Left lung (tissue), 4 donors: ENCODE measurements at regions not wholly inside any gene's neighbourhood (a gene's known extent, or its start where the extent isn't known, plus 50 kb on each side); places are given as distances from the start of the nearest gene placed in this dataset.

Experiments used
- ATAC-seq: fragments of 200-7000 bp; cut with Tn5 transposase; one replicate; pipeline ENCODE4 v1.9.1; 2020; ENCODE audit warnings: moderate library complexity
- DNase-seq, 4 donors: peaks; one replicate each; pipeline ENCODE4 v3.0.0-alpha.2; 2013 to 2020
- H3K27ac ChIP-seq, 2 donors: fragments of 200-600 bp; sonication (generic) in 1 of 2; one replicate each; pipeline versions ENCODE4 v1.5.0 to v1.8.0; 2020 to 2021
- H3K27me3 ChIP-seq, 2 donors: fragments of 200-600 bp; sonication (generic) in 1 of 2; one replicate each; pipeline versions ENCODE4 v1.5.0 to v1.8.0; 2020 to 2021
- H3K36me3 ChIP-seq, 2 donors: fragments of 200-600 bp; sonication (generic) in 1 of 2; one replicate each; pipeline versions ENCODE4 v1.5.0 to v1.8.0; 2020 to 2021
- H3K4me1 ChIP-seq, 2 donors: fragments of 200-600 bp; one replicate each; pipeline ENCODE4 v1.8.0; 2021
- H3K4me3 ChIP-seq, 2 donors: fragments of 200-600 bp; sonication (generic) in 1 of 2; one replicate each; pipeline versions ENCODE4 v1.5.0 to v1.8.0; 2020 to 2021; ENCODE audit warnings: mild to moderate bottlenecking in 1 of 2
- H3K9me3 ChIP-seq, 2 donors: fragments of 200-600 bp; sonication (generic) in 1 of 2; one replicate each; pipeline versions ENCODE4 v1.5.0 to v1.8.0; 2020 to 2021
- CTCF ChIP-seq, 2 donors: fragments of 200-600 bp; sonication (generic) in 1 of 2; IDR thresholded peaks; one replicate each; pipeline versions ENCODE4 v1.5.0 to v1.8.0; 2021; ENCODE audit warnings: antibody characterized with exemption in 2 of 2
- intact Hi-C, 2 donors: fragments of 100-400 bp; cut with DNase I; formaldehyde crosslinking; loops; one replicate each; pipeline versions ENCODE4 v1.11.2 to v1.14.2; 2022
- donor health status: DM: no; HTN: yes; CAD: no.
- donor health status: DM: no; HTN: no; CAD: no.

GRCh38 chr6:84508334-84508733 is 256.1 kb downstream of the TBX18 start:
- Histone ChIP-seq H3K9me3 (peaks cover 0 to 15% of the 10 kb centered on the region in 2 donors), H3K27me3 (no peaks in the 10 kb centered on the region), H3K36me3 (no peaks in the 10 kb centered on the region), H3K27ac (no peak overlapping the region), H3K4me3 (no peak overlapping the region), H3K4me1 (no peaks in the 10 kb centered on the region)
- no peak for TF ChIP-seq CTCF (IDR thresholded peaks at IDR 0.05)
- intact Hi-C loops: no loop called here
- DNase-seq (no peak), ATAC-seq (no peak)

GRCh38 chr6:84504025-84504424 is 260.4 kb downstream of the TBX18 start:
- no peaks in the 10 kb centered on the region for H3K36me3 ChIP-seq
- H3K4me3 ChIP-seq: no peak overlapping the region
- H3K27ac ChIP-seq: no peak overlapping the region
- intact Hi-C loops: no loop called here
- no peak for ATAC-seq
- no peak for TF ChIP-seq CTCF (IDR thresholded peaks at IDR 0.05)
- H3K27me3 ChIP-seq: no peaks in the 10 kb centered on the region
- peaks cover 0 to 19% of the 10 kb centered on the region in 2 donors for H3K9me3 ChIP-seq
- no peaks in the 10 kb centered on the region for H3K4me1 ChIP-seq
- DNase-seq: no peak

GRCh38 chr6:84501315-84501714 is 263.1 kb downstream of the TBX18 start:
- Histone ChIP-seq H3K4me3 (no peak overlapping the region), H3K27me3 (no peaks in the 10 kb centered on the region), H3K27ac (no peak overlapping the region), H3K36me3 (no peaks in the 10 kb centered on the region), H3K4me1 (no peaks in the 10 kb centered on the region), H3K9me3 (peaks cover 0 to 13% of the 10 kb centered on the region in 2 donors)
- ATAC-seq (no peak), DNase-seq (no peak)
- intact Hi-C loops: no loop called here
- no peak for TF ChIP-seq CTCF (IDR thresholded peaks at IDR 0.05)

GRCh38 chr6:84500726-84501125 is 263.7 kb downstream of the TBX18 start:
- Histone ChIP-seq H3K4me1 (no peaks in the 10 kb centered on the region), H3K27ac (no peak overlapping the region), H3K36me3 (no peaks in the 10 kb centered on the region), H3K4me3 (no peak overlapping the region), H3K27me3 (no peaks in the 10 kb centered on the region), H3K9me3 (peaks cover 0 to 7% of the 10 kb centered on the region in 2 donors)
- intact Hi-C loops: no loop called here
- ATAC-seq (no peak), DNase-seq (no peak)
- TF ChIP-seq CTCF (IDR thresholded peaks at IDR 0.05): no peak

- ATAC-seq (no peak), DNase-seq (no peak)
- no peaks in the 10 kb centered on the region for H3K4me1 ChIP-seq
- H3K9me3 ChIP-seq: peaks cover 0 to 4% of the 10 kb centered on the region in 2 donors
- no peaks in the 10 kb centered on the region for H3K27me3 ChIP-seq
- H3K4me3 ChIP-seq: no peak overlapping the region
- H3K36me3 ChIP-seq: no peaks in the 10 kb centered on the region
- intact Hi-C loops: no loop called here
- TF ChIP-seq CTCF (IDR thresholded peaks at IDR 0.05): no peak
- no peak overlapping the region for H3K27ac ChIP-seq
Measured at GRCh38 chr6:84498905-84499304, 265.5 kb downstream of the TBX18 start.
